Muscle layer of duodenum (tissue), 2 donors: ENCODE measurements at regions not wholly inside any gene's neighbourhood (a gene's known extent, or its start where the extent isn't known, plus 50 kb on each side); places are given as distances from the start of the nearest gene placed in this dataset.
"Not testable (repeated sequence)": the region's sequence is repeated elsewhere in the genome, so short reads cannot be mapped to it uniquely, and the experiment has no call there.

Experiments
- H3K27ac ChIP-seq: one replicate; pipeline ENCODE4 v1.7.0; 2013; ENCODE audit warnings: mild to moderate bottlenecking, low read length
- H3K27me3 ChIP-seq: one replicate; pipeline ENCODE4 v1.7.0; 2013; ENCODE audit warnings: low read depth, mild to moderate bottlenecking, control low read depth, low read length
- H3K36me3 ChIP-seq, 2 donors: one replicate each; pipeline ENCODE4 v1.7.0; 2013; ENCODE audit warnings: low read length in 2 of 2, control low read depth in 1 of 2, mild to moderate bottlenecking in 1 of 2; ENCODE audit not compliant: insufficient read depth in 2 of 2, control insufficient read depth in 1 of 2
- H3K4me1 ChIP-seq, 2 donors: one replicate each; pipeline ENCODE4 v1.7.0; 2013; ENCODE audit warnings: low read length in 2 of 2, mild to moderate bottlenecking in 2 of 2, control low read depth in 1 of 2, moderate library complexity in 1 of 2; ENCODE audit not compliant: insufficient read depth in 2 of 2, control insufficient read depth in 1 of 2
- H3K4me3 ChIP-seq, 2 donors: one replicate each; pipeline ENCODE4 v1.7.0; 2013; ENCODE audit warnings: low read length in 2 of 2, low read depth in 1 of 2, mild to moderate bottlenecking in 1 of 2
- H3K9me3 ChIP-seq, 2 donors: one replicate each; pipeline ENCODE4 v1.7.0; 2013; ENCODE audit warnings: low read length in 2 of 2, control low read depth in 1 of 2, mild to moderate bottlenecking in 1 of 2; ENCODE audit not compliant: control insufficient read depth in 1 of 2
- donor health status: healthy.

DNA sequence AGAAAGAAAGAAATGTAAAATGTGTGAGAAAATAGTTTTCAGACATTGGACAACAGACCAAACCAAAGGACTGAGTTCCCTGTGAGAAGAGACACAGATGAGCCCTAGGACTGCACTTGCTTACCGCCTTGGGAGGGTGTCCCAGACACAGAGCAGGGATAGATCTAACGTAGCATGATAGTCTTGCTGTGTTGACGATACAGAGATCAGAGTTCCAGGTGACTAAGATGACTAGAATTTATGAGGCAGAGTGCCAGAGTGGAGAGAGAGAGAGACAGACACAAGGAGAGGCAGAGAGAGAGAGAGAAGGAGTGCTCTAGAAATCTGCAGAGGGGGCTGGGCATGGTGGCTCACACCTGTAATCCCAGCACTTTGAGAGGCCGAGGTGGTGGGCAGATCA is 148.2 kb upstream of the LMNTD1 start:
- Histone ChIP-seq H3K9me3 (no peaks in the 10 kb centered on the region), H3K4me1 (no peaks in the 10 kb centered on the region), H3K4me3 (no peak overlapping the region), H3K27ac (no peak overlapping the region), H3K27me3 (no peaks in the 10 kb centered on the region), H3K36me3 (no peaks in the 10 kb centered on the region)

DNA sequence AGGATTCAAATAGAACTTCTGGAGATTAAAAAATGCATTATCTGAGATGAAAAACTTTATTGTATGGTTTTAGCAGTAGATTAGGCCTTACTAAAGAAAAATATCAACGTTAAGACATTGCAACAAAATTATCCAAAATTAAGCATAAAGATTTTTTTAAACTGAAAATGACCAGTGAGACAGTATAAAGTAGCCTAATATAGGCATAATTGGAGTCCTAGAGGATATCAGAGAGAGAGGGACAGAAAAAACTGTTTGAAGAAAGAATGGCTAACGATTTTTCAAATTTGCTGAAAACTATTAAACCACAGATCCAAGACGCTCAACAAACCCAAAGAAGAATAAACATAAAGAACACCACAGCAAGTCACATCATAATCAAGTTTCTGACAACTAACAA is 149.5 kb upstream of the LMNTD1 start:
- no peaks in the 10 kb centered on the region for H3K36me3 ChIP-seq
- H3K27ac ChIP-seq: no peak overlapping the region
- peaks cover 0 to 5% of the 10 kb centered on the region in 2 donors for H3K9me3 ChIP-seq
- H3K27me3 ChIP-seq: no peaks in the 10 kb centered on the region
- H3K4me3 ChIP-seq: no peak overlapping the region
- H3K4me1 ChIP-seq: no peaks in the 10 kb centered on the region

DNA sequence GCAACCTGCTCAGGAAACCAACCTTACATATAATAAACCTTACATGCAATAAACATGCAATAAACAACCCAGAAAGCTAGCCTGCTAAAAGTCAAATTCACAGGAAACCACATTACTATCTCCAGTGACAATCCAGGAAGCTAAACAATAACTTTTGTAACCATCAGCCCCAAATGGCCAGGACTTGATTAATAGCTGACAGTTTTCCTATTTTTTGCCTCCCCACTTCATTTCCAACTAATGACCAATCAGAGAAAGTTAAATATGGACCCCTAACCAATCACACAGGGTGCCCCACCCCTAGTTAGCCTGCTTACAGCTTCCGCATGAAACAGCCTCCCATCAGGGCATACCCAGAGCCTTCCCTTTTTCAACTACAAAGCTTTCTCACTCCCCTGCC is 152.2 kb upstream of the LMNTD1 start:
- H3K4me3 ChIP-seq: no peak overlapping the region
- H3K9me3 ChIP-seq: peaks cover 0 to 5% of the 10 kb centered on the region in 2 donors
- H3K27ac ChIP-seq: no peak overlapping the region
- H3K27me3 ChIP-seq: no peaks in the 10 kb centered on the region
- no peaks in the 10 kb centered on the region for H3K36me3 ChIP-seq
- H3K4me1 ChIP-seq: no peaks in the 10 kb centered on the region

DNA sequence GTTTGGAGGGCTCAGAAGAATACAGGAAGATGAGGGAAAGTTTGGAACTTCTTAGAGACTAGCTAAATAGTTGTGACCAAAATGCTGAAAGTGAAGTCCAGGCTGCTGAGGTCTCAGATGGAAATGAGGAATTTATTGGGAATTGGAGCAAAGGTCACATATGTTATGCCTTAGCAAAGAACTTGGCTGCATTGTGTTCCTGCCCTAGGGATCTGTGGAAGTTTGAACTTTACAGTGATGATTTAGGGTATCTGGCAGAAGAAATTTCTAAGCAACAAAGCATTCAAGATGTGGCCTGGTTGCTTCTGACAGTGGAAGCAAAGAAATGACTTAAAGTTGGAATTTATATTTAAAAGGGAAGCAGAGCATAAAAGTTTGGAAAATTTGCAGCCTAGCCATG is 153.6 kb upstream of the LMNTD1 start:
- peaks cover 0 to 10% of the 10 kb centered on the region in 2 donors for H3K9me3 ChIP-seq
- not testable (repeated sequence) for H3K27ac ChIP-seq

DNA sequence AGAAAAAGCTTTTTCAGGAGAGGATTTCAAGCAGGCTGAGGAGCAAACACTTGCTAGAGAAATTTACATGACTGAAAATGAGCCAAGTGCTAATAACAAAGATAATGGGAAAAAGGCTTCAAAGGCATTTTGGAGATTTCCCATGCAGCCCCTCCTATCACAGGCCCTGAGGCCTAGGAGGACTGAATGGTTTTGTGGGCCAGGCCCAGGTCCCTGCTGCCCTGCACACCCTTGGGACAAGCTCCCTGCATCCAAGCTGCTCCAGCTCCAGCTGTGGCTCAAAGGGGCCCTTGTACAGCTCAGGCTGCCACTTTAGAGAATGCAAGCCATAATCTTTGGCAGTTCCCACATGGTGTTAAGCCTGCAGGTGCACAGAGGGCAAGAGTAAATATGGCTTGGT is 154.0 kb upstream of the LMNTD1 start:
- Histone ChIP-seq H3K4me3 (no peak overlapping the region), H3K9me3 (peaks cover 0 to 10% of the 10 kb centered on the region in 2 donors), H3K27ac (no peak overlapping the region), H3K4me1 (no peaks in the 10 kb centered on the region), H3K36me3 (no peaks in the 10 kb centered on the region), H3K27me3 (no peaks in the 10 kb centered on the region)

More for the DNA sequence above, 153.6 kb upstream of the LMNTD1 start:
- not testable (repeated sequence) for H3K4me3 ChIP-seq, H3K27me3 ChIP-seq, H3K4me1 ChIP-seq, H3K36me3 ChIP-seq

DNA sequence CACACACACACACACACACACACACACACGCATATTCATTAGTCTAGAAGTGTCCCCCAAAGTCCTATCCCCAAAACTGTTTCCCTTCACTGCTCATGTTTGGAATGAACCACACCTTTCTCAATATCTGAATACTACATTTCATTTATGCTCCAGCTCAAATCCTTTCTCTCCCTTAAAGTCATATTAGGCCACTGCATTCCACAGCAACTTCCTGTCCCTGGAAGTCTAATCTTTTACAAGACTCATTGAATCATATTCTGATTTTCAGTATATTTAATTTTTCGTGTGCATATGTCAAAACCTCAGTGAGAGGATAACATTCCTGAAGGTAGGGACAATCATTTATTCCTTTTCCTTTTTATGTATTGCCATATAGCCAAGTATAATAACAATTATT is 155.6 kb upstream of the LMNTD1 start:
- Histone ChIP-seq H3K9me3 (peaks cover 0 to 10% of the 10 kb centered on the region in 2 donors), H3K4me1 (no peaks in the 10 kb centered on the region), H3K36me3 (no peaks in the 10 kb centered on the region), H3K4me3 (no peak overlapping the region), H3K27me3 (no peaks in the 10 kb centered on the region), H3K27ac (no peak overlapping the region)

DNA sequence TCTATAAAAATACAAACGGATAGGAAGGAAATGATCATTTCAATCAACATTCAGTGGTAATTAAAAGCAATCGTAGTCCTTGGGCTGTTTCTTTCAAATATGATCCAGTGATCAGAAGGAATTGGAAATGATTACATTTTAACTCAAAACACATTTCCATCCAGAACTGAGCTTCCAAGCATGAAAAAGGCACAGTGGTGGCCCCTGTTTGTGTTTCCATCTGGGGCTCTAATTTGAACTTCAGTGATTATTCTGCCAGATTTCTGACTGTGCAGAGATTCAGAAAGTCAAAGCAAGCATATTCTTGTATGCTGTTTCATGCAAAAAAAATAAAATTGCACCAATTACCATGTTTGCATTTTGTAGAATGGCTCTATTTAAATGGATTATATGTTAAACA is 157.0 kb upstream of the LMNTD1 start:
- no peaks in the 10 kb centered on the region for H3K27me3 ChIP-seq
- no peaks in the 10 kb centered on the region for H3K36me3 ChIP-seq
- H3K4me1 ChIP-seq: no peaks in the 10 kb centered on the region
- peaks cover 0 to 10% of the 10 kb centered on the region in 2 donors for H3K9me3 ChIP-seq
- H3K27ac ChIP-seq: no peak overlapping the region
- H3K4me3 ChIP-seq: no peak overlapping the region

DNA sequence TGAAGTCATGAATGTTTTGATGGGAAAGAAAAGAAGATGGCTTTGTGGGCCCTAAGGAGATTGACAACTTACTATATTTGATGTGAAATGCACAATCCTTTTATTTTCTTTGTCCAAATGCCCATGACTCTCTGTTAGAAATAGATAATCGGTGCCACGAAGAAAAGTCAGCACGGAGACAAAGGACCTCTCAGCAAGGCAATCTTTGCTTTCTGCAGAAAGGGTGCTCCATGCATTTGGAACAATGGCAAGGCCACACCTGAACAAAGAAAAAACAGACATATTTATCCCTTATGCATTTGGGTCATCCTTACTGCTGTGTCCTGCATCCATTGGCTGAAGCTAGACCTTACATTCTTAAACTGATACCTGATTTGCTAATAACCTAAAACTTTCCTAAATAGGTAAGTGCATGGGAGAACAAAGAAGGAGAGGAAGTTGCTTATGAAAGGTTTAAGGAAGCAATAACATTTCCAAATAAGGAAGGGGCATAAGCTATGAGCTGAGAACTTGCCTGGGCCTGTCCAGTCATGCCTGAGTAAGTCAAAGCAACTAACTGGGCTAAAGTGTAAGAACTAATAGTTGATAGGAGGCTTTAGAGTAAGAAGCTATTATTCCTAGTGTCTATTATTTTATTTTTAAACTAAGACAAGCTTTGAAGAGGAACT is 158.0 kb upstream of the LMNTD1 start:
- H3K27me3 ChIP-seq, H3K27ac ChIP-seq, H3K36me3 ChIP-seq, H3K4me3 ChIP-seq, H3K4me1 ChIP-seq: not testable (repeated sequence)
- H3K9me3 ChIP-seq: peaks cover 0 to 10% of the 10 kb centered on the region in 2 donors

DNA sequence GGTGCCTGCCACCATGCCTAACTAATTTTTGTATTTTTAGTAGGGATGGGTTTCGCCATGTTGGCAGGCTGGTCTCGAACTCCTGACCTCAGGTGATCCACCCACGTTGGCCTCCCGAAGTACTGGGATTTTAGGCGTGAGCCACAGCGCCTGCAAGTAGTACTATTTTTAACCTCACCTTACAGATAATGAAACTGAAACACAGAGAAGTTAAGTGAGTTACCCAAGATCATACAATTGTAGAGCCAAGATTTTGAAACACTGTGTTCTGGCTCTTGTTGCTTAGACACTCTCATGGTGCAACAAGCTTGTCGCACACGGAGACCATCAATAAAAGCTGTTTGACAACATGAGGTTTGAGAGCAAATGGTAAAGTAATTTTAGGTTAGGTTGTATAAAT is 159.1 kb upstream of the LMNTD1 start:
- H3K4me3 ChIP-seq: no peak overlapping the region
- peaks cover 0 to 8% of the 10 kb centered on the region in 2 donors for H3K9me3 ChIP-seq
- H3K27ac ChIP-seq: no peak overlapping the region
- no peaks in the 10 kb centered on the region for H3K36me3 ChIP-seq
- no peaks in the 10 kb centered on the region for H3K27me3 ChIP-seq
- H3K4me1 ChIP-seq: no peaks in the 10 kb centered on the region

DNA sequence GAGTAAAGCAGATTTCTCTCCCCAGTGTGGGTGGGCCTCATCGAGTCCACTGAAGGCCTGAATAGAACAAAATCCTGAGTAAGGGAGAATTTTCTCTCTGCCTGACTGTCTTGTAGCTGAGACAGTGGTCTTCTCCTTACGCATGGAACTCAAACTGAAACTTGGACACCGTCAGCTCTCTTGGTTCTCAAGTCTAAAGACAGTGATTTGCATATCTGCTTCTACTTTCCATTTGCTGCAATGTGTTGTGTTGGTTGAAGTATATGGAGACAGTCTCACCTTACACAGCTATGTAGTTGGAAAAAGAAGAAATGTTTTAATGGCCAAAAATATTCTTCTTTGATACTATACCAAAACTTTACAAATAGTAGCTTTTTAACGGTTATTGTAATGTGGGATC is 160.2 kb upstream of the LMNTD1 start:
- Histone ChIP-seq H3K27ac (no peak overlapping the region), H3K4me3 (no peak overlapping the region), H3K36me3 (no peaks in the 10 kb centered on the region), H3K4me1 (no peaks in the 10 kb centered on the region), H3K9me3 (peaks cover 0 to 5% of the 10 kb centered on the region in 2 donors), H3K27me3 (no peaks in the 10 kb centered on the region)

DNA sequence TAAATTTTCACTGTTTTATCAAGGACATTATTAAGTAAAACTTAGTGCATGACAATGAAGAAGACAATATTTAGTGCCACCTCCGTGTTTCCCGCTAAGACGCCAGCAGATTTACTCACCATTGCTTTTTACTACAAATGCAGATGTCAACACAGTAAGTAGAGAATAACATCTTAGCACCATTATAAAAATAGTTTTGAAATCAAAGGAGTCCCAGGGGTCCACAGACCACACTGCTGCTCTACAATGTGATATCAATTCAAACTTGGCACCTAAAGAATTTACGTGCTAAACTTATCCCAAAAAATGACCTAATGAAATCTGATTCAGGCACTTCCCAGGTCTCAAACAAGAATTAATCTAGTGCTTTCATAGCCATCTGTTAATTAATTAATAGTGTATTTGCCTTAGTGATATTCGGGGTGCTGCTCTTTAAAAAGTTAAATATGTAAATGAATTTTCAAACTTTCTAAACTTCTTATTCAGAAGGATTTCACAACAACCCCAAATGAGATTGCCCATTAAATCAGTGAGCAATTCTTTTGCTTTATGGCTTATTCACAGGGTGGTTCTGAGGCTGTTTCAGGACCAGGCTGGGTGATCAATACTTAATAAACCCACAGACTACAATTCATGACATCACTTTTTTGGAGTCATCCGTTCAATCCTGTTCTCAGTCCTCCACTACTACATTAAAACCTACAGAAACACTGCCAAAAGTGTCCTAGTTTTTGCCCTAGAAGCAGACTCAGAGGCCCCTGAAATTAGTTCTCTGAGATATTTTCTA is 161.3 kb upstream of the LMNTD1 start:
- H3K9me3 ChIP-seq: peaks cover 0 to 5% of the 10 kb centered on the region in 2 donors
- H3K27ac ChIP-seq: no peak overlapping the region
- no peaks in the 10 kb centered on the region for H3K36me3 ChIP-seq
- H3K27me3 ChIP-seq: no peaks in the 10 kb centered on the region
- H3K4me3 ChIP-seq: no peak overlapping the region
- no peaks in the 10 kb centered on the region for H3K4me1 ChIP-seq
